Smooth muscle cell (in vitro differentiated cells): ENCODE measurements at regions not wholly inside any gene's neighbourhood (a gene's known extent, or its start where the extent isn't known, plus 50 kb on each side); places are given as distances from the start of the nearest gene placed in this dataset.

Source experiments
- DNase-seq: peaks from one replicate; lab custom pipeline; 2025; ENCODE audit not compliant: unreplicated experiment; lab: John Stamatoyannopoulos, UW
- H2AFZ ChIP-seq: fragments of 200-600 bp; sonication (generic); 2 replicates; pipeline ENCODE4 v1.6.0; 2016; ENCODE audit warnings: antibody characterized with exemption, low read depth, mild to moderate bottlenecking
- H3F3A ChIP-seq: fragments of 200-600 bp; sonication (generic); 2 replicates; pipeline ENCODE4 v1.6.0; 2017; ENCODE audit warnings: antibody characterized with exemption, low read depth
- H3K27ac ChIP-seq: fragments of 200-600 bp; sonication (generic); 2 replicates; pipeline ENCODE4 v1.5.1; 2016; ENCODE audit warnings: low read depth, mild to moderate bottlenecking
- H3K27me3 ChIP-seq: fragments of 200-600 bp; sonication (generic); 2 replicates; pipeline ENCODE4 v1.6.1; 2016; ENCODE audit warnings: low read depth, mild to moderate bottlenecking
- H3K36me3 ChIP-seq: fragments of 200-600 bp; sonication (generic); 2 replicates; pipeline ENCODE4 v1.5.1; 2016; ENCODE audit warnings: low read depth
- H3K4me1 ChIP-seq: fragments of 200-600 bp; sonication (generic); 2 replicates; pipeline ENCODE4 v1.5.1; 2016; ENCODE audit warnings: low read depth
- H3K4me2 ChIP-seq: fragments of 200-600 bp; sonication (generic); 2 replicates; pipeline ENCODE4 v1.6.0; 2016; ENCODE audit warnings: mild to moderate bottlenecking
- H3K4me3 ChIP-seq: fragments of 200-600 bp; sonication (generic); 2 replicates; pipeline ENCODE4 v1.5.1; 2016; ENCODE audit warnings: mild to moderate bottlenecking
- H3K79me2 ChIP-seq: fragments of 200-600 bp; sonication (generic); 2 replicates; pipeline ENCODE4 v1.6.0; 2016; ENCODE audit warnings: low read depth, mild to moderate bottlenecking
- H3K9ac ChIP-seq: fragments of 200-600 bp; sonication (generic); 2 replicates; pipeline ENCODE4 v1.6.0; 2016; ENCODE audit warnings: low read depth
- H3K9me3 ChIP-seq: fragments of 200-600 bp; sonication (generic); replicated peaks from 2 replicates; pipeline ENCODE4 v1.5.1; 2016; ENCODE audit warnings: low read depth
- H4K20me1 ChIP-seq: fragments of 200-600 bp; sonication (generic); 2 replicates; pipeline ENCODE4 v1.6.0; 2016; ENCODE audit warnings: low read depth
- CTCF ChIP-seq: fragments of 200-600 bp; sonication (generic); IDR thresholded peaks from 2 replicates; pipeline ENCODE4 v1.5.1; 2017; ENCODE audit warnings: borderline replicate concordance, mild to moderate bottlenecking, antibody characterized with exemption; ENCODE audit not compliant: insufficient read depth, poor library complexity, severe bottlenecking
- WGBS: methylation state at CpG from one replicate; pipeline ENCODE4 v1.1.7; 2016; ENCODE audit warnings: low lambda C conversion rate; 5-methylcytosine and 5-hydroxymethylcytosine counted together

DNA sequence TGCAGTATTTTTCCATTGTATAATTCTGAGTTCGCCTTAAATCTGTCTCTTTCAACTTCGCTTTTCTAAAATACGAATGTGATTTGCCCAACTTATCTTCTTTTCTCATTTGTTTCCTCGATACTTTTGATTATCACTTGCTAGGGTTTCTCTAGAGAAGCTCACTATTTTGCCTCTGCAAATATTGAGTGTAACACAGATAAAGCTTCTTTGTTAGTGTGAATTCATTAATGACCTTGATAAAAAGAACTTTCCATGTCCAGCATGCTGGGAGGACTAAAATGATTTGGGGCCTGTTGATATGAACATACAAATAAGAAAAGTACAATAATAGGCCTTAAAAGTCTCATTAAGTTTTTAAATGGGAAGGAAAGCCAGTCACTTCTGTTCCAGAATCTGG is 303.3 kb downstream of the MAP2K6 start:
- H3K27ac ChIP-seq: peak overlapping the region; percentile 69
- no peaks in the 10 kb centered on the region for H3K27me3 ChIP-seq
- 67% methylated on average over 4 of the region's 4 CpGs for WGBS
- H3K79me2 ChIP-seq: no peaks in the 10 kb centered on the region
- DNase-seq: no peak
- H3K4me1 ChIP-seq: peaks cover 4% of the 10 kb centered on the region
- peak overlapping the region; percentile 60 for H3K4me2 ChIP-seq
- peak overlapping the region; percentile 77 for H2AFZ ChIP-seq
- H3K36me3 ChIP-seq: no peaks in the 10 kb centered on the region
- no peaks in the 10 kb centered on the region for H4K20me1 ChIP-seq
- no peaks in the 10 kb centered on the region for H3K9me3 ChIP-seq
- TF ChIP-seq CTCF: no peak
- H3K4me3 ChIP-seq: no peak overlapping the region
- H3K9ac ChIP-seq: peak overlapping the region; percentile 33
- peaks cover 9% of the 10 kb centered on the region for H3F3A ChIP-seq

DNA sequence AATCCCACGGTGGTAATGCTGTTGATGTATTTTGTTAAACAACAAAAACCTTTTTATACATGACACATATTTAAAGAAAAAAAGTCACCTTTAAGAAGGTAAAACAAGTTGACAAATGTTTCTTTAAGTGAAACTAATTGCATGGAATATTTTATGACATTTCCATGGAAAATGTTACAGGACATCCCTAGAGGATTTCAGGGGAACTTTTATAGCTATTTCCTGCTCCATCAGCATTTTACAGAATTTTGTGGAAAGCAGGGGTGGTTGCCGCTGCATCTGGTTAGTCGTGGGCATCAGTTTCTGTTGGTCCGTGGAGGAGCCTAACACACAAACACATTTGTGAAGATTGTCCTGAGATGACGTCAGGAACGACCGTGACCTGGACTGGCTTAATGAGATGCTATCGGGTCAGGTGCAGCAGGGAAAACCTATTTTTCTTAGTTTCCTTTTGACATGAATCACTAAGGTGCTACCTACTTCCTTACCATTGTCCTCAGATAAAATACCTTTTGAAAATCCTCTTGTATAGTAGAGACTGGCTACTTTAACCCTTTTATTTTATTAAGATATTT is 305.1 kb downstream of the MAP2K6 start:
- Histone ChIP-seq H3K9me3 (no peaks in the 10 kb centered on the region), H3F3A (peaks cover 9% of the 10 kb centered on the region), H2AFZ (no peak overlapping the region), H3K9ac (no peak overlapping the region), H3K79me2 (no peaks in the 10 kb centered on the region), H3K4me1 (peaks cover 4% of the 10 kb centered on the region), H3K4me3 (no peak overlapping the region), H3K4me2 (no peak overlapping the region), H3K27me3 (no peaks in the 10 kb centered on the region), H3K36me3 (no peaks in the 10 kb centered on the region), H4K20me1 (no peaks in the 10 kb centered on the region), H3K27ac (no peak overlapping the region)
- 70% methylated on average over 8 of the region's 8 CpGs for WGBS
- no peak for TF ChIP-seq CTCF
- no peak for DNase-seq

DNA sequence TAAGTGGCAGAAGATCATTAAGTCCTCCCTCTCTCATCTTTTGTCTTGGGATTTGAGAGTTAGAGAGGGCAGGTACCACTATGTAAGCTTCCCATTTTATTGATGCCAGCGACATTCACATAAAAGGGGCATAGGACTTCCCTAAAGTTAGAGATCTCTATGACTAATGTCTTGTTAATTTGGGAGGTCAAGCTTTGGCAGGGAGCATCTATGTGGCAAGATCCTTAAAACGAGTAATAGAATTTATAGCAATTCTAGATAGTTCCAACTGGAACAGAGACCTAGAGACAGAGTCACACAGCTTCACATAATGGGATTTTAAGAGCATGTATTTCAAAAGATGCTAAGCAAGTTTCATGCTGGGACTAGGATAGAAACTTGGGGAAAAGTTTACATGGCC is 308.0 kb downstream of the MAP2K6 start:
- Histone ChIP-seq H3K27me3 (no peaks in the 10 kb centered on the region), H3K4me2 (no peak overlapping the region), H3K4me3 (no peak overlapping the region), H3K4me1 (no peaks in the 10 kb centered on the region), H3F3A (peaks cover 7% of the 10 kb centered on the region), H3K9me3 (no peaks in the 10 kb centered on the region), H3K27ac (no peak overlapping the region), H3K36me3 (no peaks in the 10 kb centered on the region), H3K79me2 (no peaks in the 10 kb centered on the region), H4K20me1 (no peaks in the 10 kb centered on the region), H2AFZ (no peak overlapping the region), H3K9ac (no peak overlapping the region)
- WGBS: 76% methylated on average over 2 of the region's 2 CpGs
- no peak for TF ChIP-seq CTCF
- no peak for DNase-seq

DNA sequence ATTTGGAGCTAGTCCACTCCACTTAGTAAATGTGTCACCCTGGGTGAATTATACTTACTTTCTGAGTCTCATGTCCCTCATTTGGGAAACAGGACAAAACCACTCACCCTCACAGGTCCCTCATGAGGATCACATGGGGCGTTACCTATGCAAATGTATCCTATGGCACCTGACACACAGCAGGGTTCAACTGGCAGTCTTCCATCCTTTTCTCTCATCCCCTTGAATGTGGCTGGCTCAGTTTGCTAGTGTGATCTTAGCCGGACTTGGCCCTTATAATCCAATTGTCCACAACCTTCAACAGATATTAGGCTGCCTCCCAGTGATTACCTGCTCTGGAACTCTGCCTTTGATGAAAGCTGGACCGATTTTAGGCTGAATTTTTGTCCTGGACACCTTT is 308.8 kb downstream of the MAP2K6 start:
- Histone ChIP-seq H4K20me1 (no peaks in the 10 kb centered on the region), H3K9me3 (no peaks in the 10 kb centered on the region), H3K36me3 (no peaks in the 10 kb centered on the region), H3K4me3 (no peak overlapping the region), H3K27ac (no peak overlapping the region), H3K4me2 (no peak overlapping the region), H2AFZ (no peak overlapping the region), H3F3A (peaks cover 4% of the 10 kb centered on the region), H3K79me2 (no peaks in the 10 kb centered on the region), H3K4me1 (no peaks in the 10 kb centered on the region), H3K9ac (no peak overlapping the region), H3K27me3 (no peaks in the 10 kb centered on the region)
- DNase-seq: no peak
- 88% methylated on average over 3 of the region's 3 CpGs for WGBS
- no peak for TF ChIP-seq CTCF
